ENCODE measurements at regions not wholly inside any gene's neighbourhood (a gene's known extent, or its start where the extent isn't known, plus 50 kb on each side); places are given as distances from the start of the nearest gene placed in this dataset.

- no peak for TF ChIP-seq CTCF (IDR thresholded peaks at IDR 0.05)
- TF ChIP-seq EP300 (IDR thresholded peaks at IDR 0.05): no peak
Observed at GRCh38 chr21:16086121-16086520, 356.3 kb downstream of the USP25 start.

All from suprapubic skin (tissue), 3 donors.